ENCODE measurements at regions not wholly inside any gene's neighbourhood (a gene's known extent, or its start where the extent isn't known, plus 50 kb on each side); places are given as distances from the start of the nearest gene placed in this dataset.

DNA sequence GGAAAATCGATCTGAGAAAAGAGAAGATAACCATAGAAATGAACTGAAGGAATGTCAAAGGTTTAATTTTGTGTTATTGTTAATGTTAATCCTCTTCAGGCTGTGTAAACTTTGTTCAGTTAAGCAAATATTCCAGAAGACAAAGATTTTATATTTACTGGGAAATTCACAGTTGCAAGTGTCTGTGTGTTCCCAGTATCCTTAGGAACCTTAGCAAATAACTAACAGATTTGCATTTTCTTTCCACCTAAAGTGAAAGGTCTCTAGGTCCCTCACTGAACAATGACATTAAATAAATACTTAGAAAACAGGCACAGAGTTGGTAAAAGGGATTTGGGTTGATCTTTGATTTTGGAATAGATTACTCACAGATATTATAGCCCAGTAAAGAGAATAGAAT is 324.7 kb downstream of the C4orf33 start:
- no peak for DNase-seq
- Histone ChIP-seq H4K20me1 (ENCODE audit: insufficient read depth, low read length) (no peaks in the 10 kb centered on the region), H3K4me1 (ENCODE audit: control insufficient read depth in 1 of 2, insufficient read depth in 2 of 2, low read length in 2 of 2) (no peaks in the 10 kb centered on the region), H3K27ac (ENCODE audit: low read depth in 1 of 2, low read length in 2 of 2) (no peak overlapping the region), H3K4me3 (replicated peaks in 1 of 3; ENCODE audit: low read depth in 2 of 3, low read length in 3 of 3) (no peak overlapping the region), H3K9me3 (replicated peaks in 1 of 2; ENCODE audit: control insufficient read depth in 1 of 2, insufficient read depth in 1 of 2, low read length in 2 of 2) (no peaks in the 10 kb centered on the region), H3K36me3 (replicated peaks in 1 of 2; ENCODE audit: control insufficient read depth in 1 of 2, insufficient read depth in 2 of 2, low read length in 2 of 2) (no peaks in the 10 kb centered on the region), H3K9ac (ENCODE audit: insufficient read depth, low read length, poor library complexity, severe bottlenecking) (no peak overlapping the region), H2AFZ (ENCODE audit: insufficient read depth, low read depth, low read length, poor library complexity, severe bottlenecking) (no peak overlapping the region), H3K27me3 (ENCODE audit: control insufficient read depth in 2 of 2, insufficient read depth in 2 of 2, low read length in 2 of 2) (no peaks in the 10 kb centered on the region), H3K79me2 (ENCODE audit: insufficient read depth, low read length) (no peaks in the 10 kb centered on the region), H3K4me2 (replicated peaks; ENCODE audit: extremely low read depth, low read length, poor library complexity, severe bottlenecking) (no peak overlapping the region)
- Mint-ChIP-seq H3K27ac (no peak overlapping the region), H3K36me3 (no peaks in the 10 kb centered on the region), H3K9me3 (peaks cover 0 to 3% (median 0%) of the 10 kb centered on the region in 7 donors), H3K27me3 (ENCODE audit: low read depth in 3 of 3) (peaks cover 0 to 1% (median 0%) of the 10 kb centered on the region in 3 donors), H3K4me3 (no peak overlapping the region), H3K4me1 (no peaks in the 10 kb centered on the region)
- intact Hi-C loops (cut with micrococcal nuclease) = no loop called here
- WGBS (ENCODE audit: insufficient coverage) = no CpG with 5 or more reads among the region's 1 CpG
- TF ChIP-seq, protein P1, sequence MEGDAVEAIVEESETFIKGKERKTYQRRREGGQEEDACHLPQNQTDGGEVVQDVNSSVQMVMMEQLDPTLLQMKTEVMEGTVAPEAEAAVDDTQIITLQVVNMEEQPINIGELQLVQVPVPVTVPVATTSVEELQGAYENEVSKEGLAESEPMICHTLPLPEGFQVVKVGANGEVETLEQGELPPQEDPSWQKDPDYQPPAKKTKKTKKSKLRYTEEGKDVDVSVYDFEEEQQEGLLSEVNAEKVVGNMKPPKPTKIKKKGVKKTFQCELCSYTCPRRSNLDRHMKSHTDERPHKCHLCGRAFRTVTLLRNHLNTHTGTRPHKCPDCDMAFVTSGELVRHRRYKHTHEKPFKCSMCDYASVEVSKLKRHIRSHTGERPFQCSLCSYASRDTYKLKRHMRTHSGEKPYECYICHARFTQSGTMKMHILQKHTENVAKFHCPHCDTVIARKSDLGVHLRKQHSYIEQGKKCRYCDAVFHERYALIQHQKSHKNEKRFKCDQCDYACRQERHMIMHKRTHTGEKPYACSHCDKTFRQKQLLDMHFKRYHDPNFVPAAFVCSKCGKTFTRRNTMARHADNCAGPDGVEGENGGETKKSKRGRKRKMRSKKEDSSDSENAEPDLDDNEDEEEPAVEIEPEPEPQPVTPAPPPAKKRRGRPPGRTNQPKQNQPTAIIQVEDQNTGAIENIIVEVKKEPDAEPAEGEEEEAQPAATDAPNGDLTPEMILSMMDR (IDR thresholded peaks at IDR 0.05) = no peak

DNA sequence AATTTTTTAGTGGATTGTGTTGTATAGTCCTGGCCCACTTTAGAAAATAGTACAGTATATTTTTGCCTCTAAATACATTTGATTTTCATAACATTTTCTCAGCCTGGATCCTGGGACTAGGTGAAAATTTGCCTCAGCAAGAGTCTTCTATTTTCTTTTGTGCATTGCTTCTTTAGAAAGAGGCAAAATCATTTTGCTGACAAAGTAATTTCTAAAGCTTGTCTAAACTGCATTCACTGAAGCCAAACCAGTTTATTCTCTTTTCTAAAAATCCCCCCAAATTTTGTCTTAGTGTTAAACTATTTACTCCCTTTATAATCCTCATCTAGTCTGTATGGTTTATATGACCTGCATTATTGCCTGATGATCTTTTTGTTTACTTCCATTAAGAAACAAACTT is 326.3 kb downstream of the C4orf33 start:
- Histone ChIP-seq H3K79me2 (ENCODE audit: insufficient read depth, low read length) (no peaks in the 10 kb centered on the region), H3K4me3 (replicated peaks in 1 of 3; ENCODE audit: low read depth in 2 of 3, low read length in 3 of 3) (no peak overlapping the region), H4K20me1 (ENCODE audit: insufficient read depth, low read length) (no peaks in the 10 kb centered on the region), H2AFZ (ENCODE audit: insufficient read depth, low read depth, low read length, poor library complexity, severe bottlenecking) (no peak overlapping the region), H3K36me3 (replicated peaks in 1 of 2; ENCODE audit: control insufficient read depth in 1 of 2, insufficient read depth in 2 of 2, low read length in 2 of 2) (no peaks in the 10 kb centered on the region), H3K9me3 (replicated peaks in 1 of 2; ENCODE audit: control insufficient read depth in 1 of 2, insufficient read depth in 1 of 2, low read length in 2 of 2) (no peaks in the 10 kb centered on the region), H3K4me2 (replicated peaks; ENCODE audit: extremely low read depth, low read length, poor library complexity, severe bottlenecking) (no peak overlapping the region), H3K27ac (ENCODE audit: low read depth in 1 of 2, low read length in 2 of 2) (no peak overlapping the region), H3K27me3 (ENCODE audit: control insufficient read depth in 2 of 2, insufficient read depth in 2 of 2, low read length in 2 of 2) (no peaks in the 10 kb centered on the region), H3K9ac (ENCODE audit: insufficient read depth, low read length, poor library complexity, severe bottlenecking) (no peak overlapping the region), H3K4me1 (ENCODE audit: control insufficient read depth in 1 of 2, insufficient read depth in 2 of 2, low read length in 2 of 2) (no peaks in the 10 kb centered on the region)
- TF ChIP-seq, protein P1 (IDR thresholded peaks at IDR 0.05) = no peak
- DNase-seq = no peak
- peaks cover 0 to 1% (median 0%) of the 10 kb centered on the region in 3 donors for H3K27me3 Mint-ChIP-seq (ENCODE audit: low read depth in 3 of 3)
- no peaks in the 10 kb centered on the region for H3K9me3 Mint-ChIP-seq
- H3K27ac Mint-ChIP-seq = no peak overlapping the region
- no peaks in the 10 kb centered on the region for H3K4me1 Mint-ChIP-seq
- no peaks in the 10 kb centered on the region for H3K36me3 Mint-ChIP-seq
- intact Hi-C loops (cut with micrococcal nuclease) = no loop called here
- H3K4me3 Mint-ChIP-seq = no peak overlapping the region
